Subcutaneous abdominal adipose tissue (tissue), 5 donors: ENCODE measurements at regions not wholly inside any gene's neighbourhood (a gene's known extent, or its start where the extent isn't known, plus 50 kb on each side); places are given as distances from the start of the nearest gene placed in this dataset.

Source experiments
- H3K27ac ChIP-seq: one replicate; pipeline ENCODE4 v1.7.0; 2013; ENCODE audit warnings: low read depth, mild to moderate bottlenecking, inconsistent platforms, low read length, moderate library complexity
- H3K27me3 ChIP-seq, 5 donors: one replicate each; pipeline ENCODE4 v1.7.0; 2013; ENCODE audit warnings: low read length in 5 of 5, inconsistent platforms in 1 of 5; ENCODE audit not compliant: control insufficient read depth in 5 of 5, insufficient read depth in 4 of 5
- H3K36me3 ChIP-seq, 5 donors: one replicate each; pipeline ENCODE4 v1.7.0; 2013; ENCODE audit warnings: low read length in 5 of 5; ENCODE audit not compliant: control insufficient read depth in 5 of 5, insufficient read depth in 5 of 5
- H3K4me1 ChIP-seq, 5 donors: one replicate each; pipeline ENCODE4 v1.7.0; 2013; ENCODE audit warnings: low read length in 5 of 5, mild to moderate bottlenecking in 3 of 5, moderate library complexity in 1 of 5; ENCODE audit not compliant: control insufficient read depth in 5 of 5, insufficient read depth in 5 of 5
- H3K4me3 ChIP-seq, 5 donors: one replicate each; pipeline ENCODE4 v1.7.0; 2013; ENCODE audit warnings: low read length in 5 of 5, low read depth in 1 of 5
- H3K9ac ChIP-seq, 5 donors: one replicate each; pipeline ENCODE4 v1.7.0; 2013; ENCODE audit warnings: low read length in 5 of 5, mild to moderate bottlenecking in 4 of 5, moderate library complexity in 3 of 5
- H3K9me3 ChIP-seq, 5 donors: one replicate each; pipeline ENCODE4 v1.7.0; 2013; ENCODE audit warnings: low read length in 5 of 5; ENCODE audit not compliant: control insufficient read depth in 5 of 5
- donor health status: healthy.
- donor health status: healthy.
- donor health status: healthy.
- donor health status: healthy.
- donor health status: healthy.

DNA sequence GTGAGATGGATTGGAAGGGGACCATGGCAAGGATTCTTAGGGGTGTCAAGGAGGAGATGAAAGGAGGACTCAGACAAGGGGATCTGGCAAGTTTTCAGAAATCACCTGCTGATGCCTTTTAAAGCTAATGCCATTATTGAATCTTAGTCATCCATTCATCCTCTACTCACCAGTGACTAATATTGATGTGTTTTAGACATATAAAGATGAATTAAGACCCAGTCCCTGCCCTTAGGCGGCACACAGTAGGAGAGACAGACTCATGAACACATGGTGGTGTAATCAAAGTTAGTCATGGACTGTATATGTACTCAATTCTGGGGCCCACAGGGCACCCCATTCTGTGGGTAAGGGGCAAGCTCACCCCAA, 56.5 kb upstream of the ATL2 start:
- Histone ChIP-seq H3K27ac (no peak overlapping the region), H3K27me3 (no peaks in the 10 kb centered on the region), H3K36me3 (no peaks in the 10 kb centered on the region), H3K9ac (no peak overlapping the region), H3K4me1 (peaks cover 0 to 24% (median 11%) of the 10 kb centered on the region in 5 donors), H3K4me3 (no peak overlapping the region), H3K9me3 (no peaks in the 10 kb centered on the region)

DNA sequence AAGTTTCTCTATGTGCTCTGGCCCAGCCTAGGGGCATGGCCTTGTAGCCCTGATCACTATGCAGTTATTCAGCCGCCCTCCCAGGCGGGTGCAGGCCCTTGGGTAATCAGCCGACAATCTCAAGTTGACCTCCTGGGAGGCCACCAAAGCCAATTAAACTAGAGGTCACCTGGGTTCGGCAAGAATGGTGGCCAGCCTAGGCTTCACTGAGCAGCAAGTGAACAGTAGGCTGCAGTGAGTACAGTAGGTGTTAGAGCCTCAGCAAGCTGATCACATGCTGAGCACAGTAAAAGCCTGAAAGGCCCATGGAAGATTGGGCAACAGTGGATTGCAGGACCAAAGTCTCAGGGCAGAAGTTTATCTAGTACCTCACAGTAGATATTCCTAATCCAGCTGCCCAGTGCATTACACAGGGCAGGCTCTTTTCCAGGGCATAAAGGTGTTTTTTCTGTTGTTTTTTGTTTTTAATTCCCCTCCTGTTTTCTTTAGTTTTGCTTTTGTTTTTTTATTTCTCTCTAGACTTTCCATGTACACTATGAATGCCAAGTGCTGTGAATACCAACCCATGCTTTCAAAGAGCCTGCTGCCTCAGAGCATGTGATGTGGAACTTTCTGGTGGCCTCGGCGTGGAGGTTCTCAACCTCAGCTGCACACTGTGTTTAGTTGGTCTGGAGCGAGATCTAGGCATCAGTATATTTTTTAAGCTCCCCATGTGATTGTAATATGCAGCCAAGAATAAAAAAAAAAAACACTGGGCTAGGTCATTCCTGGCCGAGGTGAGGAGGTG, 55.9 kb upstream of the ATL2 start:
- Histone ChIP-seq H3K36me3 (no peaks in the 10 kb centered on the region), H3K9ac (no peak overlapping the region), H3K27me3 (no peaks in the 10 kb centered on the region), H3K9me3 (no peaks in the 10 kb centered on the region), H3K4me3 (no peak overlapping the region), H3K27ac (no peak overlapping the region), H3K4me1 (peaks cover 0 to 30% (median 11%) of the 10 kb centered on the region in 5 donors)

DNA sequence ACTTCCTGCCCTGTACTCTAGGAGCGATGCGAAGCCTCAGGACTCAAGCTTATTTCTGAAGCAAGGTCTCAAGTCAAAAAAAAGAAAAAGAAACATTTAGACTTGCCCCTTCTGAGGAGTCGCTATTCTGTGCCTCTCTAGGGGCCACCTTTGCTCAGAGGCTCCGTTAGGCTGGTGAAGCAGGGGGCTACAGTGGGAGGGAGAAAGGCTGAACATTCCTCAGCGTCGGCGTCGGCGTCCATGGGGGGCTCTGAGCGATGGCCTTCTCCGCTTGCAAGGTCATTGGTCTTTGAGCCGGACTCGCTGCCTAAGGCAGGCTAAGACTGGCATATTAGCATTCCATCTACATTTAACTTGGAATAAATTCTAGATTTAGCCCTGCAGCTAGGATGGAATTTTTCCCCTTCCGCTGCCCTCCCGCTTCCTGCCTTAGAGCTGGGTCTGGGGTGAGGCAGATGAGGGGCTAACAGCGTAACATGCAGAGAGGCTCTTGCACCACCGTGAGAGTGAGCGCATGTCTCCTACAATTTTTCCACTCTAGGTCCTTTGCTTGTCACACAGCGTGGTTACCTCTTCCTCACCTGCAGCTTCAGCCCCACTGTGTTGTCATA, 53.6 kb upstream of the ATL2 start:
- peaks cover 0 to 30% (median 11%) of the 10 kb centered on the region in 5 donors for H3K4me1 ChIP-seq
- no peak overlapping the region for H3K9ac ChIP-seq
- no peaks in the 10 kb centered on the region for H3K27me3 ChIP-seq
- H3K9me3 ChIP-seq, result no peaks in the 10 kb centered on the region
- no peak overlapping the region for H3K4me3 ChIP-seq
- H3K36me3 ChIP-seq, result no peaks in the 10 kb centered on the region
- H3K27ac ChIP-seq, result no peak overlapping the region

DNA sequence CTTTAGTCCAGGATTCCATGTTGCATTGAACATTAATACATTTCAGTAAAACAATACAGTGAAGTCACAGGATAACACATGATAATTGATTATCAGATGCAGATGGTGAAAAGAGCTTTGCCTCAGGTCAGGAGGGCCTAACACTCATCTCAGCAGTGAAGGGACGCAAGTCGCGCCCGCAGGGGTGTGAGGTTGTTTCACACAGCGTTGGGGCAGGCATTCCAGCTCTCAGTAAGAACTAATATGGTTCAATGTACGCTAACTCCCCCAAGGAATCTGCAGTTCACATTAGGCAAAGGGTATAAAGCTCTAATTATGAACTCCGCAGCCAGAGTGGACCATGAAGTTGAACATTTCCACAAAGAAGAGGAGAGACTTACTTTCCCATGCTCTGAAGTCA, 53.1 kb upstream of the ATL2 start:
- Histone ChIP-seq H3K4me3 (no peak overlapping the region), H3K27me3 (no peaks in the 10 kb centered on the region), H3K27ac (no peak overlapping the region), H3K9me3 (no peaks in the 10 kb centered on the region), H3K4me1 (peaks cover 0 to 30% (median 11%) of the 10 kb centered on the region in 5 donors), H3K36me3 (no peaks in the 10 kb centered on the region), H3K9ac (no peak overlapping the region)

- no peak overlapping the region for H3K4me3 ChIP-seq
- H3K9me3 ChIP-seq, result no peaks in the 10 kb centered on the region
- no peaks in the 10 kb centered on the region for H3K36me3 ChIP-seq
- H3K9ac ChIP-seq, result no peak overlapping the region
- H3K27ac ChIP-seq, result no peak overlapping the region
- H3K4me1 ChIP-seq, result peaks cover 0 to 24% (median 9%) of the 10 kb centered on the region in 5 donors
- no peaks in the 10 kb centered on the region for H3K27me3 ChIP-seq
Observed at GRCh38 chr2:38427936-38428335, 50.9 kb upstream of the ATL2 start.

- no peaks in the 10 kb centered on the region for H3K36me3 ChIP-seq
Observed at GRCh38 chr2:38427054-38427453, 50.0 kb upstream of the ATL2 start.

More at GRCh38 chr2:38427054-38427453, 50.0 kb upstream of the ATL2 start:
- Histone ChIP-seq H3K9ac (no peak overlapping the region), H3K27me3 (no peaks in the 10 kb centered on the region), H3K4me1 (peaks cover 0 to 19% (median 6%) of the 10 kb centered on the region in 5 donors), H3K9me3 (no peaks in the 10 kb centered on the region), H3K27ac (no peak overlapping the region), H3K4me3 (no peak overlapping the region)
